ENCODE measurements at regions not wholly inside any gene's neighbourhood (a gene's known extent, or its start where the extent isn't known, plus 50 kb on each side); places are given as distances from the start of the nearest gene placed in this dataset.

GRCh38 chr13:38008636-38009035 is 139.1 kb upstream of the TRPC4 start:
- TF ChIP-seq CTCF (IDR thresholded peaks at IDR 0.05) (no peak), POLR2A (IDR thresholded peaks at IDR 0.05) (no peak)
